Stimulated activated CD4-positive, alpha-beta T cell treated with anti-CD3 and anti-CD28 coated beads, Interleukin-4, amount 100 ng/mL, for 4 hours (primary cell): ENCODE measurements at regions not wholly inside any gene's neighbourhood (a gene's known extent, or its start where the extent isn't known, plus 50 kb on each side); places are given as distances from the start of the nearest gene placed in this dataset.
"Not testable (repeated sequence)": the region's sequence is repeated elsewhere in the genome, so short reads cannot be mapped to it uniquely, and the experiment has no call there.

Experiments used
- DNase-seq, 2 experiments: peaks; one replicate each; pipeline ENCODE4 v3.0.0-alpha.2; 2020

GRCh38 chr1:60913708-60914107 is 168.7 kb upstream of the NFIA start:
- DNase-seq, result not testable (repeated sequence)

GRCh38 chr1:60913039-60913438 is 169.3 kb upstream of the NFIA start:
- no peak for DNase-seq

- DNase-seq, result no peak
Measured at GRCh38 chr1:60911966-60912697, 170.2 kb upstream of the NFIA start.

- DNase-seq, result no peak
Measured at GRCh38 chr1:60908159-60908558, 174.2 kb upstream of the NFIA start.

GRCh38 chr1:60906526-60906925 is 175.8 kb upstream of the NFIA start:
- no peak for DNase-seq

GRCh38 chr1:60906039-60906438 is 176.3 kb upstream of the NFIA start:
- no peak for DNase-seq

- DNase-seq, result no peak
Measured at GRCh38 chr1:60904099-60904851, 178.1 kb upstream of the NFIA start.

- no peak for DNase-seq
Measured at GRCh38 chr1:60903591-60903990, 178.8 kb upstream of the NFIA start.

- no peak for DNase-seq
Measured at GRCh38 chr1:60899464-60899863, 182.9 kb upstream of the NFIA start.

GRCh38 chr1:60898987-60899386 is 183.4 kb upstream of the NFIA start:
- DNase-seq, result no peak

GRCh38 chr1:60898413-60898812 is 183.9 kb upstream of the NFIA start:
- no peak for DNase-seq

- DNase-seq, result no peak
Measured at GRCh38 chr1:60896701-60897363, 185.5 kb upstream of the NFIA start.

GRCh38 chr1:60895701-60896100 is 186.7 kb upstream of the NFIA start:
- no peak for DNase-seq

GRCh38 chr1:60895252-60895651 is 187.1 kb upstream of the NFIA start:
- no peak for DNase-seq

GRCh38 chr1:60894741-60895140 is 187.6 kb upstream of the NFIA start:
- DNase-seq, result no peak

GRCh38 chr1:60894130-60894529 is 188.2 kb upstream of the NFIA start:
- DNase-seq, result no peak

- DNase-seq, result no peak
Measured at GRCh38 chr1:60893136-60893930, 189.0 kb upstream of the NFIA start.

- no peak for DNase-seq
Measured at GRCh38 chr1:60891765-60892164, 190.6 kb upstream of the NFIA start.

GRCh38 chr1:60891281-60891680 is 191.1 kb upstream of the NFIA start:
- DNase-seq, result no peak

GRCh38 chr1:60890664-60891063 is 191.7 kb upstream of the NFIA start:
- no peak for DNase-seq

- no peak for DNase-seq
Measured at GRCh38 chr1:60889709-60890108, 192.7 kb upstream of the NFIA start.

GRCh38 chr1:60888126-60888525 is 194.2 kb upstream of the NFIA start:
- no peak for DNase-seq

- no peak for DNase-seq
Measured at GRCh38 chr1:60886793-60887331, 195.5 kb upstream of the NFIA start.
